GM19043 (cell line): ENCODE measurements at regions not wholly inside any gene's neighbourhood (a gene's known extent, or its start where the extent isn't known, plus 50 kb on each side); places are given as distances from the start of the nearest gene placed in this dataset.

ENCODE experiments used
- ATAC-seq: cut with Tn5 transposase; IDR thresholded peaks from one replicate; pipeline ENCODE4 v1.9.1; 2021; ENCODE audit warnings: low read depth; ENCODE audit not compliant: unreplicated experiment

DNA sequence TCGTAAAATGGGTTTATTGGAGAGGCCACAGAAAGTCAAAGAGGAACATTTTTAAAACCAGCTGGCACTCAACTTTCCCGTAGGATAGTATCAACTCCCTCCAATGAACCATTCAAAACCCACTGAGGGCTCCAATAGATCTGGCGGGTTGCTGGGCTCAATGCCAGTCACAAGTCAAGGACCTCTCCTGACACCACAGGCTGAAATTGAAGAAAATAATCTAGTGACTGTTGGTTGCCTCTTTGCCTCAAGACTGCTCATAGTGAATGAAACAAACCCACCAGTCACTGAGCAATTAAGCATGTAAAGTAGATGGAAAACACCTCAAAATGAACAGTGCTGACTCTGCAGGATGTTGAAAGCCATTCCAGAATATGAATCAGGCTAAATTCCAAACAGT lies 500.6 kb upstream of the AGTR1 start:
- ATAC-seq, result no peak

DNA sequence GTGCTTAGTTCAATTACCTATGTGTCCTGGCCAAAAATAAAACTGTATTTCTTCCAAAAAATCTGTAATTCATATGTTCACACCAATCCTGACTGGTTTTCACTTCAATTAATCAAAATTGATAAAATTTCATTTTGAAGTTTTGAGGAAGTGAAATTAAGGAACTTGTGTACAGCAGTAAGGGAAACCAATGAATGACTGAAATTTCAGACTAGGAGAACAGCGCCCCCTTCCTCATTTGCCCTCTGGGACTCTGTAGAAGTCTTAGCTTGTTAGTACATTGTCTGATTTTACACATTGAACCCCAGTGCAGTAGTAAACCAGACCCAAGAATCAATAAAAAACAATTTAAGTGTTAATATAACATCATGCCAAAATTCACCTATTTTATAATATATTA lies 495.3 kb upstream of the AGTR1 start:
- ATAC-seq, result no peak

DNA sequence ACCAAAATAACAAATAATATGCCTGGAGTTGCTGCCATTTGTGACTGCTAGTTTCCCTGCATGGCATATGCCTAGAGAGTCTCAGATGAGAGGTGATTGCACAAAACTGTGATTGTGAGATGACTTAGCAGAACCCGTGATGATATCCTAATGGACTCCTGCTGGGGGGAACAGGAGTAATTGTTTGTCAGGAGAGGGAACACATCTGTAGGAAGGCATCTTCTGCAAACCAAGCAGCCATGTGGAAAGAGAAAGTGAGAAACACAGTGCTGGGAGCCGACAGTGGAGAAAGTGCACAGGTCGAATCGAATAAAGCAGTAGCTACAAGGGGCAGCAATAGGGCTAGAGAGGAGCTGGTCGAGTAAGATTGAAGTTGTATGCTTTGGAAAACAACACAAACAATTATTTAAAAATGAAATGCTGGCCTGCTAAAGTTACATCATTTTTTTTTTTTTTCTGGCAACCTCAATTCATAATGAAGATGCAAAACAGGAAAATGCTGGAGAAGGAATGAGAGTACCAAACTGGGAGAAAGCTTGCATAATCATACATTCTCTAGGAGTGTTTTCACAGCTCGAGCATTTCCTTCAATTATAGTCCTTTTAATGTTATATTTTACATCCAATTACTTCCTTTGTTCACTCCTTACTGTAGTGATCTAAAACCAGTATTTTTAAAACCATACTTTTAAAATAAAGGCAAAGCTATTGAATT lies 494.2 kb upstream of the AGTR1 start:
- ATAC-seq, result no peak

DNA sequence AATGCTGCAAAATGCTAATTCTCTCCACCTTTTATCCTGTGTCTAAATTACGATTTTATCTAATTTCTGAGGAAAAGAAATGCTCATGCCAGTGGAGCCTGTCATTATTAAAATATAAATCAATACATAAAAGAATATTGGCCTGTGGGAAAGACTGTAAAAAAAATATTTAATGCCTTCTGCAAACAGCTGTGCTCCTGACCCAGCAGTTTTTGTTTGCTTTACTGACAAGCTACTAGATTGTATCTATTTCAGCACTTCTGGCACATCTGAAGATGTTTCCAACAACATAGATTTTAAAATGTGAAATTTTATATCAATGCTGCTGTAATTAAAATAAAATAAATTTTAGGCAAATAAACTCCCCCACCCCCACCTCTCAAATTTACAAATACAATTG lies 493.6 kb upstream of the AGTR1 start:
- no peak for ATAC-seq

DNA sequence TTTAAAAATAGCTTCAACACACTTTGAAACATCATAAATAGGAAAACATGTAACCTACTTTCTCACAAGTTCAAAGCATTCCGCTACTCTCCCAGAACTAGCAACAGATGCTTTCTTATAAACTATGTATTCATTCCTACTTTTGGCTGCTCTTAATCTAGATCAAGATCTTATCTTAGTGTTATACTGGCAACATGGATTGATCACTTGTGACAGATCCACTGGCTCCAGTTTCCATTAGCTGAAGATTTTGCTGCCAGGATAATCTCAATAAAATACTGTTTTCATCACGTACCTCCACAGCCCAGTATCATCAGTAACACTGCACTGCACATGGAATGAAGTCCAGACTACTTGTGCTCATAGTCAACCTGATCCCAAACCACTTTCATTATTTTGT lies 491.7 kb upstream of the AGTR1 start:
- ATAC-seq, result no peak

DNA sequence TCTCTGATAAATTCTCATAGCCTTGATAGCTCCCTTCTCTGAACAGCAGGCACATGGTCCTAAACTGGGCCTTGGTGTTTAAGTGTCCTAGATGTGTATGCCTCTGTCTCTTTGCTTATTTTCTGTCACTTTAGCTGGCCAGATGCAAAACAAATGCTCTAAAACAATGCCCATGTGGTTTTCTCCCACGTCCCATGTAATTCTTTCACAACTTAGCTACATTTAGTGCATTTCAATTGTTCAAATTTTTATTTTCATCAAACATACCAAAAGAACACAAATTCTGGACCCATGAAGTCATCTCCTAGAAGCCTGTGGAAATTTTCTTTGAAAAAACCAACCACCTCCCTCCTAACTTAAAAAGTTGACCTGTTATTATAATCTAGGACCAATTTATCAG lies 491.3 kb upstream of the AGTR1 start:
- no peak for ATAC-seq

DNA sequence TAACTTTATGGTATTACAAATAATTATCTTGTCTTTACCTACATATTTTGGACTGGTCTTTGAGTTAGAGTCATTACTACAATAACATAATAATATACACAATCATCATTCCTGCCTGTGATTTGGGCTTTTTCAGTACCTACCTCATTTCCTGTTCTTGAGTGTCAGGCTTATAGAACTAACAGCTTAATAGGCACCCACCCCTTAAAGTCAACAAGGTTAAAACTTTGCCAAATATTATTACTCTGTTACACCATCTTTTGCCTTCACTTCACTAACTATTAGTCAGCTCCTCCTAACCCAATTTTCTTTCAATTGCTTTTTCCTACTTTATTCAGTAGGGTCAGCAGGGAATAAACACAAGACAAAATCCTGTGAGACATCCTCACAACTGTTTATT lies 488.7 kb upstream of the AGTR1 start:
- ATAC-seq, result no peak

DNA sequence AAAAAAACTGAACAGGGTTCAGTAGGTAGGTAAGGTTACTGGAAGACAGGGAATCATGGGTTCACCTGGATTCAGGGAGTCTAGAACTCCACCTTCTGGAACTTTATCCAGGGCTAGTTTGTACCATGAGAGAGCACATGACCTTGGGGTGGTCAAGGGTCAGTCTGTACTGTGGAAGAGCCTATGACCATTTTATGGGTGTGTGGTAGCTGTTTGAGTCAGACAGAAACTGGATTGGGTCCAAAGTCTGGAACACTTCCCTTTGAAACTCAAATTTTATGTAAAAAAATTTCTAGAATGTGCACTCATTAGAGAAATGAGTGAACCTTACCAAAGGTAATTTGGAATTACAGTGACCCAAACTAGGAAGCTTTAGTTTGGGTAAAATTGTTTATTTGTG lies 486.0 kb upstream of the AGTR1 start:
- ATAC-seq, result peak; percentile 67

DNA sequence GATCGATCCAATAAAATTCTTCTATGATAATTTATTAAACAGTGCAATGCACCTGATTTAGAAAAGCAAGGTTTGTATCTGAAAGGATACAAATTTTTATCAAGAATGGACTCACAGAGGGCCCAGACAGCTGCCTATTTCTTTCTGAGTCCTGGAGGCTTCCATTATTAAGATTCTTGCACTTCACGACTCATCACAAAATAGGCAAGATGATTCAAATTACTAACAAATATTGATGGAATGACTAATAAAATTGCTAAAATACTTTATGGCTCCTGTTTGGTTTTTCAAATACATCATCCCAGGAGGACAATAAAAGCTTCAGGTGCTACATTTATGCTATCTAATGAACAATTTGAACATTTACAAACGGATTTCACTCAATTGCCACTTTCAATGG lies 483.0 kb upstream of the AGTR1 start:
- ATAC-seq, result no peak

DNA sequence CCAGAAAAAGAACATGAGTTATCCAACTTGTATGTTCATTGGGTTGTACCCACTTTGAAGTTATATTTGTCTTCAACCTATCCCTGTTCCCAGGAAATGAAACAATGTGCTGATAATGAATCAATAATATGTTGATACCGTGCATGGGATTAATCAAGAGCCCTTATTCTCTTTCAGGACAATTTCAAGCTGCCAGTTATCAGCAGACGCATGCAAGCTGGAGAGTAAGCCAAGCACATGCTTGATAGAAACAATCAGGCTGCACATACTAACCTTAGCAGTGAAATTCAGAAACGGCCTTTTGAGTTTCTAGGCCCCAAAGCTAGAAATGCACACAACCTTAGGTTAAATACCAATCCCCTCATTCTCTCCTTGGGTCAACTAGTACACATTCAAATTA lies 480.4 kb upstream of the AGTR1 start:
- no peak for ATAC-seq

DNA sequence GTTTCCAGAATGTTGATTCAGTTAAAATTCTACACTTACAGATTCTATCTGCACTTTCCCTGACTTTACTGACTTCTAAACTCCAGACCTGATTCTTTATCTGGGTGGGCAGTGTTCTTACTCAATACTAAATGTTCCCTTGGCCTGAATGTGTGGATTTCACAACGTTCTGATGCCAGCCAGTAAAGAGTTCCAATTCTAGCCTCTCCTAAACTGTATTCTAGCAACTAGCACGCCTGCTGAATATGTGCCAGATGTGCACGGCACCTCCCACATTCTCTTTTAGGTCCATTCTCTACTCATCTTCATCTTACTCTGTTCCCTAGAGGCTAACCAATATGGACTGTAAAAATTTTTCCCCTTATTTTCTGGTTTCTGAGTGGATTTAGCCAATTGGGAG lies 479.5 kb upstream of the AGTR1 start:
- ATAC-seq, result no peak

DNA sequence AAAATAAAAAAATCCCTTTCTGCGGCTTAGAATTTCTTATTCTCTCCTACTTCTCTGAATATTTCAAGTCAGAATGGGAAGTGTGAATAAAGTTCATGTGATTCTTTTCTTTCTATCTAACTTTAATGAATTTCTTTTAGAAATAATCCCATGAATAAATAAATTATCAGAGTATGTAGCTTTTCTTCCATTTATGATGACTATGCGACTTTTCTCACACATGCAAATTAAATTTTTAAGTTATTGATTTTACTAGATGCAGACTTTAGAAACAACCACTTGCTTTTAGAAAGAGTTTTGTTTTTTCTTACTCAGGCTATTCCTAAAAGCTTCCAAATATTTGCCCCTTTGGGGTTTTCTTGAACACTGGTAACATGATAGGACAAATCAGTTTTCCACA lies 477.7 kb upstream of the AGTR1 start:
- ATAC-seq, result no peak

DNA sequence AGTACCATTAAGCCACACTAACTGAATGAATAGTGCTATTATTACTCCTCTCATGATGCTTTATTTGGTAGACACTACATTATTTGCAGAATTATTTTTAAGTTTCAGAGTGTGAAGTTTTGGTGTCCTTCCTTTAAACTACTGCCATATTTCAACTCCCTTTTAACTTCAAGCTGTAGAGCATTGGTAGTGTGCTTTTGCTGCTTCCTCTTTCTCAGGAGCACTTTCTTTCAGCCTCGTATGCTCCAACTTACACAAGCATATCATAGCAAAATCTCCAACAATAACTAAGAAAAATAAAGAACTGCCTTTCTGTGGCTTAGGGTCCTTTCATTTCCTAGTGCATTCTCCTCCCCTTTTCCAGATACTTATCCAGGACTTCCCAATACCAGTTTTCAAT lies 476.4 kb upstream of the AGTR1 start:
- ATAC-seq, result no peak

DNA sequence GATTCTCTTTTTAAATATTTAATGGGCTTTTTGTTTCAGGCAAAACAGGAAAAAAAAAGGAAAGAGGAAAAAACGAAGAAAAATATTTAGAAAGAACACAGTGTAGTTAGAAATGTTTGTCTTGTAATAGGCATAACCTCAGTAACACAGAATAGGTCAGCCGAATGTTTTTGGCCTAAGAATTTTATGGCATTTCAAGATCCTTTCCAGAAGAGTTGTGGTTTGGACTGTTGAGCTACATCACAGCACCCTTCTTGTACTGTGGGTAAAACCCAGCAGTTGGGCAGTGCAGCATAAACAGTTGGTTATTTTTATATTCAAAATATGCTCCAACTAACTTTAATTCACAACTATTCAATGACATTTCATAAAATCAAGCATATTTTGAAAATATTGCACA lies 474.4 kb upstream of the AGTR1 start:
- no peak for ATAC-seq

DNA sequence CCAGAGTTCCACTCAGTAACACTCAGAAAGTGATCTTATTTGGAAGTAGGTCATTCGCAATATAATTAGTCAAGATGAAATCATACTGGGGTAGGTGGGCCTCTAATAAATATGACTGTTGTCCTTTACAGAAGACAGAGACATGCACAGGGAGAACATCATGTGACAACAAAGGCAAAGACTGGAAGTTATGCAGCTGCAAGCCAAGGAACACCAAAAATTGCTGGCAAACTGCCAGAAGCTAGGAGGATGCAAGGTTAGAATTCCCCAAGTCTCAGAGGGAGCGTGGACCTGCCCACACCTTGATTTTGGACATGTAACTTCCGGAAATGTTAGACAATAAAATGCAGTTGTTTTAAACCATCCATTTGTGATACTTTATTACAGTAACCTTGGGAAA lies 471.5 kb upstream of the AGTR1 start:
- no peak for ATAC-seq

DNA sequence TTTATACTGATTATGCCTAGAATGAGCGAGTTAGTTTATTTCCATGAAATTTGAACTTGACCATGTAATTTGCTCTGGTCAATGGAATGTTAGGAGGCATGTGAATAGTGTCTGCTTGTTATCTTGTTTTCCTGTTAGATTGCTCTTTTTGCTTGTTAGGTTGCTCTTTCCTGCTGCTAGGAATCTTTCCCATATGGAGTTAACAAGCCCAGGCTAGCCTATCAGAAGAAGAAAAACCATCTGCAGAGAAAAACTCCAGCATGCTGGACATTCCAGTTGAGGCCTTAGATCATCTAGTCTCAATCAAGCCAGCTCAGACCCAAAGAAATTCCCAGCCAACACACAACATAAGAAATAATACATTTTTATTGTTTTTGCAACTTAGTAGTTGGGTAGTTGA lies 470.2 kb upstream of the AGTR1 start:
- no peak for ATAC-seq

DNA sequence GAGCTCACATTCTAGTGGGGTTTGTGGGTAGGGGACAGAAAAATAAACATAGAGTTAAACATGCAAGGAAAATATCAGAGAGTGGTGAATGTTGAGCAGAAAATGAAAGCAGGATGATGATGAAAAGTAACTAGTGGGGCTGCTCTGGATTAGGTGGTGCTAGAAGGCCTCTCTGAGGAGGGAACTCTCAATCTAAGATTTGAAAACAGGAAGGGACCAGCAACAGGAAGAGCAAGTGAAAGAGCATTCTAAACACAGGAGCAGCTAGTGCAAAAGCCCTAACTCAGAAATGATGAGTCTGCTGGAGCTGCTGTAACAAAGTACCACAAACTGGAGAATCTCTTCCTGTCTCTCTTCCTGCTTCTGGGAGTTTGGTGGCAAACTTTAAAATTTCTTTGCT lies 468.6 kb upstream of the AGTR1 start:
- peak; percentile 63 for ATAC-seq

DNA sequence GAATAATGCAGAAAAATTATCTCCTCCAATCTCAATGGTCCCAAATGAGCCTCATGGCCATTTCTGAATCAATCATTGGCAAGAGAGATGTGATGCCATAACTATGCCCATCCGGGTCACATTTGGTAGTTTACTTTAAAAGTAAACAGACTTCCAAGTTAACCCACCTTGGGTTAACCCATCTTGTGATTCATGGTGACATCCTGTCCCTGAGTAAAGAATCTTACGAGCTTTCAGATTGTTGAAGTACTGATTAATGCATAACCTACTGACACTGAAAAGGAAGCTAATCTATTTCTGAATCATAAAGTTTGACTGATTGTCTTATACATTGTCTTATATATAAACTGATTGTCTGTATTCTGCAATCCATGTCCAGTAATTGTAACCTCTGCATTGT lies 467.2 kb upstream of the AGTR1 start:
- no peak for ATAC-seq

DNA sequence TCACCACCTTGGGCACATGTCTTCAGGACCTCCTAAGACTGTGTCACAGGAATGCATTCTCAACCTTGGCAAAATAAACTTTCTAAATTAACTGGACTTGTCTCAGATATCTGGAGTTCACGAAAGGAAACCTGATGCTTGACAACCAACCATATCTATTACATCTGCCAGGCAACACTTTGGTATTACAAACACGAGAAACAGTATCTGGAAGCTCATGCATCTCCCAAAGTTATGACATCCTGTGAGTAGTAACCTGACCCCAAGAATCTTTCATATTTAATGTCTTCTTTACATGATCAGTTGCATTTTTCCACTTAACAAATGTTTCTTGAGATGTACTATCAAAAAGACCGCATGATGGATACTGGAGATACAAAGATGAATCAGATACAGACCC lies 465.3 kb upstream of the AGTR1 start:
- ATAC-seq, result no peak

DNA sequence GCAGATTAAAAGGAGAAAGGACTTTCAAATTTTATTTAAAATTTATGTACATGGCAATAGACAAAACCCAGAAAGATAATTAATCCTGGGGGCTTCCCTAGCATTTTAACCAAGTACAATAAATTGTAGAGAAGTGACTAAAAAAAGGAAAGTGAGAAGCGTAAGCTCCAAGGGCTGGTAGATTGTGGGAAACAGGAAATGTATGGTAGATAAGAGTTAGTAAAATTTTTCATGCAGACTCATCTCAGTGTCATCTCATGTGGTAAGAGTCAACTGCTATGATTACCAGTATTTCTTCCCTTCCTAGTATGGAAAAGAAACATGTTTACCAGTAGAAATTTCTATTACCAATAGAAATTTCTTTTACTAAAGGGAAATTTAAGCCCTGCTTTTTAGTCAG lies 464.3 kb upstream of the AGTR1 start:
- ATAC-seq, result no peak

DNA sequence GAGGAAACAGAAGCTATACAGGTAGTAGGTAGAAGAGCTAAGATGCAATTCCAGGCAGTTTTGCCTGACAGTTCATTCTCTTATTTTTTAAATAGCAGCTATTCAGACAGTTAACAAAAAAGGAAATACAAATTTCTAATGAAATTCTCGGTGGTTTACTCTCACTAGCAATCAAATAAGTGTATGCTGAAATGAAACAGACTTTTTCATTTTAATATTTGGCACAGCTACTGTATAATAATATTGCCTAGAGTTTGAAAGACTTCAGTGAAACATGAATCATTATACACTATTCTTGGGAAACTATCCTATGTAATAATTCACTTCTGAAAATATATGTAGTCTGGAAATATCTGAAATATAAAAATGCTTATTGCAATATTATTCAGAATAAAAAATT lies 463.2 kb upstream of the AGTR1 start:
- ATAC-seq, result no peak

DNA sequence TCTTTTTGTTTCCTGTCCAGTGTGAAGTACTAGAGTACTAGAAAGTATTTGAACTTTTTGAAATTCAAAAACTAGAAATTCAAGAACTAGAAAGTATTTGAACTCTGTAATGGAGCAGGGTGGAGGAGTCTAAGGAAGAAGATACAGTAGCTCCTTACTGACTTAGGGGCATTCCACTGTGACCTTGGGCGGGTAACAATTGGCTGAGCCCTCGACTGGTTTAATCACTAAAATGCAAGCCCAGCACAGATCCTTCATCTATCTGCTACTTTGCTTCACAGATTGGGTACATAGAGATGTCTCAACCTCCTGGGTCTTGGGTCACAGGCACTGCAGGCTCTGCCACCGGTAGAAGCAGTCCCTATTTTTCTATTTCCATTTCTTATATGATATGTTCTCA lies 462.1 kb upstream of the AGTR1 start:
- no peak for ATAC-seq

DNA sequence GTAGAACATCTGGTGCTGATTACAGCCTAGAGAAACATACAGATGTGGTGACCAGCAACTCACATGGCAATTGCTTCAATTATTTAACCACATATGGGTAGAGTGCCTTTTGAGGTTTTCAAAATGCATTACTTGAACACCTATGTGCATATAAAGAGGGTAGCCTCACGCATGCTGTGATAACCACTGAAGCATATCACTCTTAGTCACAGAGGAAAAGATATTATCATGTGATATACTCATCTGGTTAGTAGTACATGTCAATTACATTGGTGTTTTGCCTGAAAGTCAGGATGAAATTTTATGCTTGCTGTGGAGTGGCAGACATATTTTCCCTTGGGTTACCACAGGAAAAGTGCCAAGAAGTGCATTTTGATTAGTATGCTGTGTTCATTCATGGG lies 459.3 kb upstream of the AGTR1 start:
- ATAC-seq, result no peak
